ENCODE measurements at regions not wholly inside any gene's neighbourhood (a gene's known extent, or its start where the extent isn't known, plus 50 kb on each side); places are given as distances from the start of the nearest gene placed in this dataset.

DNA sequence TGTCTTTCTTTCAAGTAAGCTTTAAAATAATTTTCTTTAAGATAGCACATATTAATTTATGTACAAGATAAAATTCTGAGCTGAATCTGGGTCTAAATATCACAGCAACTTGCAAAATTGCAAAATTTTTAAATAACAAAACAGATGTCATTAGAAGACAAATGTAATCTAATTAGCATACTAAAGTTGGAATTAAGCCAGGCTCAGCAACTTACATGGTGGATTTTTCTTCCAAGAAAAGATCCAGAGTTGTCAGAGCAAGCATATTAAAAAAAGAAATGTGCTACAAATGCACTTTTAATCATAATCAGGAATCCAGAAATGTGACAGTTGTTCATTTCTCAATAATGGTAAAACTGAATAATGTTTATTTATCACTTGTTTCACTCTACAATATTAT, 906.9 kb upstream of the INTU start:
- TF ChIP-seq, protein P1, sequence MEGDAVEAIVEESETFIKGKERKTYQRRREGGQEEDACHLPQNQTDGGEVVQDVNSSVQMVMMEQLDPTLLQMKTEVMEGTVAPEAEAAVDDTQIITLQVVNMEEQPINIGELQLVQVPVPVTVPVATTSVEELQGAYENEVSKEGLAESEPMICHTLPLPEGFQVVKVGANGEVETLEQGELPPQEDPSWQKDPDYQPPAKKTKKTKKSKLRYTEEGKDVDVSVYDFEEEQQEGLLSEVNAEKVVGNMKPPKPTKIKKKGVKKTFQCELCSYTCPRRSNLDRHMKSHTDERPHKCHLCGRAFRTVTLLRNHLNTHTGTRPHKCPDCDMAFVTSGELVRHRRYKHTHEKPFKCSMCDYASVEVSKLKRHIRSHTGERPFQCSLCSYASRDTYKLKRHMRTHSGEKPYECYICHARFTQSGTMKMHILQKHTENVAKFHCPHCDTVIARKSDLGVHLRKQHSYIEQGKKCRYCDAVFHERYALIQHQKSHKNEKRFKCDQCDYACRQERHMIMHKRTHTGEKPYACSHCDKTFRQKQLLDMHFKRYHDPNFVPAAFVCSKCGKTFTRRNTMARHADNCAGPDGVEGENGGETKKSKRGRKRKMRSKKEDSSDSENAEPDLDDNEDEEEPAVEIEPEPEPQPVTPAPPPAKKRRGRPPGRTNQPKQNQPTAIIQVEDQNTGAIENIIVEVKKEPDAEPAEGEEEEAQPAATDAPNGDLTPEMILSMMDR (IDR thresholded peaks at IDR 0.05; ENCODE audit: low read depth, low read length, poor library complexity, severe bottlenecking), result no peak
- no peak for TF ChIP-seq EZH2phosphoT487 (IDR thresholded peaks at IDR 0.05; ENCODE audit: borderline replicate concordance, low read length)
